RPMI7951 (cell line): ENCODE measurements at regions not wholly inside any gene's neighbourhood (a gene's known extent, or its start where the extent isn't known, plus 50 kb on each side); places are given as distances from the start of the nearest gene placed in this dataset.

ENCODE experiments used
- DNase-seq: peaks from one replicate; pipeline ENCODE4 v3.0.0-alpha.2; 2012; ENCODE audit warnings: low read depth

DNA sequence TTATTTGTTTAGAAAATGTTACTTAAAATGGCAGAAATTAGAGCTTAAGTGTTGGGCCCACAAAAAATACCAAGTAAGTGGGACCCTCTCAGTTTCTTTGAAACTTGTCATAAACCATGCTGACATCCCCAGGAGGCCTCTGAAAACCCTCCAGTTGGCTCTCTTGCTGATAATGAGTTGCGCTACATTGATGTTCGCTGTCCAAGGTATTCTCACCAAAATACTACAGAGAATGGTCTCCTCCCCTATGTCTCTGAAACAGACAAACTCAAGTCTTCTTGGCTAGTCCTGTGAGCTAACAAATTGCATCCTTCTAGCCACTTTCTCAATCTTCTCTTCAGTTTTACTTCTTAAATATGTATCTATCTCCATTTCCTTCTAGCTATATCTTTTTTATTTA is 669.4 kb downstream of the IRS1 start:
- DNase-seq = peak; percentile 25

DNA sequence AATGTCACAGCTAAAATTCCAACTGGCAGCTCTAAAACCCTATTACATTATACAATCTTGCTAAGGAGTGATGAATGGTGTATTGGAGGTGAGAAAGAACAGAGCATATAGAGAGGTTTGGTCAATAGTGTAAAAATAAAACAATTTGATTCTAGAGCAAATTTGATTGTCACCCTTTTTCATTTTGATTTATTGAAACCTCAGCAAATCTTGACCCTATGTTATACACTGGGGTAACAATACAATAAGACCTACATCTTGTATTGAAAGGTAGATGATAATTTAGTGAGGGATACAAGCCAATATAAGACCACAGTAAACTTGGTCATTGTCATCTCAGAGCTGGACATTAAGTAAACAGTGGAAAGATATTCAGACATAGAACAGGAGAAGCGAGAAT is 671.9 kb downstream of the IRS1 start:
- no peak for DNase-seq

DNA sequence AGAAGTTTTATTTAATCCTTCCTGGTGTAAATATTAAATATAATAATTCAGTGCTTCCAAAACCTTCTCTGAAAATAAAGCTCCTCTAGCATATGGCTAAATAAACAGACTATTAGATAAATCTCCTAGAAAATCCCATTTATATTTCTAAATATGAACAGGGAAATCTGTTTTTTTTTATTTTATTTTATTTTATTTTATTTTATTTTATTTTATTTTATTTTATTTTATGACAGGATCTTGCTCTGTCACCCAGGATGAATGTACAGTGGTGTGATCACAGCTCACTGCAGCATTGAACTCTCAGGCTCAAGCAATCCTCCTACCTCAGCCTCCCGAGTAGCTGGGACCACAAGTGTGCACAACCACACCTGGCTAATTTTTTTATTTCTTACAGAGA is 673.5 kb downstream of the IRS1 start:
- DNase-seq = no peak

DNA sequence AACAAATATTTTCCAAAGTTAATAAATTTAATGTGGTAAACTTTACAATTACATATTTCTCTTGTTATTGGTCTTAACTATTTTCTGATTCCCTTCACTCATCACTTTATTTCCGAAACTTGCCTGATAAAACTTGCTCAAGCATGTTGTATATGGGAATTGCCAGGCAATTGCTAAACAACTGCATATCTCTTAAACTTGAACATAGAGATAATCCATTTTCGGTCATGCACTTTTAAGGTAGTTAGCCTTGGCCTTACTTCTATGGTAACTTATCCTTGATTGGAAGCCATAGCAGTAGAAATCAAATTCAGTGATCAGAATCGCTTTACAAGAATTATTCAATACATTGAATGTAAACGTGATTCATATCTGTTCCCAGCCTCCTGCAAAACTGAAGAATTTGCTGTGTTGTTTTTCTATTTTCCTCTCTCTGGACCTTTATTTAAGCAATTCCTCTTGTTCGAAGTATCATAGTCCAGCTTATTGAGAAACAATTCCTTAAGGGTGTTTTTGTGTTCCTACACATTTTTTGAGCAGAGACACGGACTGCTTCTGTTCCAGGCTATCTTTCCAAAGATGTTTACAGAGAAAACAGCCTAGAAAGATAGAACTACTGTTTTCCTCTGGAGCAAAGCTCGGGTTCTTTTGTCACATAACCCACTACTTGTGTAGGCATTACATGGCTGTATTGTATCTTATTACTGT is 674.3 kb downstream of the IRS1 start:
- DNase-seq = no peak

DNA sequence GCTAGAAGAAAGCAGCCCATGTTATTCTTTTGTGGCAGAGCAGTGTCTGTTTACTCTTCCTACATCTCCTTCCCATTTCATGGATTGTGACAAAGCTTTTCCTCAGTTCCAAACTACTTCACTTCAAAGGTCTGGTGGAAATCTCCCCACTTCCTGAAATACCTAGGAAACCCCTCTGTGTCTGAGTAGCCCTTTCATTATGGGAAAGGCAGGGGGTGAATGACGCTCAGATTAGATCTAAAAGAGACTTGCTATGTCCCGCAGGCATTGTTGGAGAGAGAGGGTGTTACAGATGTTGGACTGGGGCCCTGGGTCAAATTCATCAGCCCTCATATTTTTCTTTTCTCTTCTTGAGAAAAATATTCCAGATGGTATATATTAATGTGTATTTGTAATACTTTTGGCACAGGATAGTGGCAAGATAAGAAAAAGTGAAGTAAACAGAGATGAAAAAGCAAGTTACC is 675.0 kb downstream of the IRS1 start:
- peak; percentile 95 for DNase-seq

DNA sequence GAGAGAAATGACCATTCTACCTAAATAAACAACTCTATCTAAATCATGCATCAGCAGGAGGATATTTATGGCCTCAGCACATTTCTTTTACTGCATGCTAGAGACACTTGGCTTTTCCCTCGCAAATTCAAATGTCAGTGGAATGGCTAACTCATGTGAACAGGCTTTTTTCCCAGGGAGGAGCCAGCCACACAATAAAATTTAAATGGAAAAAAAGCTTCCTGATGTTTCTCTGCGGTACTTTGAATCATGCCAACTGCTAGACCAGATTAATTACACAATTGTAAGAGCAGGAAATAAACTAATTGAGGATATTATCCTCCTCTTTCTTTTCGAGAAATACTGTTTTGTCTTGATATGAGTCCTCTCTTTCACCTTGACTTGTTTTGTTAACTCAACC is 676.3 kb downstream of the IRS1 start:
- peak; percentile 81 for DNase-seq

DNA sequence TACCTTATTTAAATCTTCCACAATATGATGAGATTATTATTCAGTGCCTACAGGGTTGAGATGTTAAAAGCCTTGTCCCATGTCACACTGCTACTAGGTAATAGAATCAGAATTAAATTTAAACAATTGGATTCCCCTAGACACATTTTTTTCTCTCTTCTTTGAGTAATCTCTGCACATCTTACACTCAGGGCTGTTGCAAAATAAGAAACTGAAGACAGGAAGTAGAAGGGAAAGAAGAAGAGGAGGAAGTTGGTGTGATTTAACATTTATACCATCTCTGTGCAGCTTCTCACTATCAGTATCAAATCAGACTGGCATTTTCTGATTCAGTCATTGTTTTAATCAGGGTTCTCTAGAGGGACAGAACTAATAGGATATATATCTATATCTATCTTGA is 677.6 kb downstream of the IRS1 start:
- no peak for DNase-seq

DNA sequence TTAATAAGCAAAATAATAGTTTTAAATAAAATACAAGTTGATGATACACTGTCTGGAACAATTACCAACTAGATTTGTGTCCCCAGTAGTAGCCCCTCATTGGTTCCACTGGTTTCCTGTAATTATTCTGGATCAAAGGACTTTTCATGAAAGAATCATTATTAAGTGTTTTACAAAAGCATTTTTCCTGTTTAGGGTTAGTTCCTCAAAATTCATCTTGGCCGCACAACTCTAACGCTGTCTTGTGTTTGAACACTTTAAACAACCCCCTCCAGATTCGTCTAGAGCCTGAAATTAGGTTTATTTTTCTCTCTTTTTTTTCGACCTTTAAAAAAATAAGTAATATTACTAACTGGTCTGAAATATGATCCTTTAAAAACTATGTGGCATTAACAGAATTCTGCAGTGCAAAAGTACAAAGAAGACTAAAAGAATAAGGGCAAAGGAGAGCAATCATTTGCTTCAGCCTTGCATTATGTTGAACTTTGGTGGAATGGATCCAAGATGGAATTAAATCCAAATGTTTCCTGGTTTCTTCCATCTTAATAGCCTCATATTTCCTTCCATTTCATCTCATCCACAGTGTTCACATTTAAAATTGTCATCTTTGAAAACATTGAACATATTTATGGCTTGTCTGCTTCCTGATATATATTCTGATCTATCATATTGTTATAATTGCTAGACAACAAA is 678.4 kb downstream of the IRS1 start:
- DNase-seq = peak; percentile 51

DNA sequence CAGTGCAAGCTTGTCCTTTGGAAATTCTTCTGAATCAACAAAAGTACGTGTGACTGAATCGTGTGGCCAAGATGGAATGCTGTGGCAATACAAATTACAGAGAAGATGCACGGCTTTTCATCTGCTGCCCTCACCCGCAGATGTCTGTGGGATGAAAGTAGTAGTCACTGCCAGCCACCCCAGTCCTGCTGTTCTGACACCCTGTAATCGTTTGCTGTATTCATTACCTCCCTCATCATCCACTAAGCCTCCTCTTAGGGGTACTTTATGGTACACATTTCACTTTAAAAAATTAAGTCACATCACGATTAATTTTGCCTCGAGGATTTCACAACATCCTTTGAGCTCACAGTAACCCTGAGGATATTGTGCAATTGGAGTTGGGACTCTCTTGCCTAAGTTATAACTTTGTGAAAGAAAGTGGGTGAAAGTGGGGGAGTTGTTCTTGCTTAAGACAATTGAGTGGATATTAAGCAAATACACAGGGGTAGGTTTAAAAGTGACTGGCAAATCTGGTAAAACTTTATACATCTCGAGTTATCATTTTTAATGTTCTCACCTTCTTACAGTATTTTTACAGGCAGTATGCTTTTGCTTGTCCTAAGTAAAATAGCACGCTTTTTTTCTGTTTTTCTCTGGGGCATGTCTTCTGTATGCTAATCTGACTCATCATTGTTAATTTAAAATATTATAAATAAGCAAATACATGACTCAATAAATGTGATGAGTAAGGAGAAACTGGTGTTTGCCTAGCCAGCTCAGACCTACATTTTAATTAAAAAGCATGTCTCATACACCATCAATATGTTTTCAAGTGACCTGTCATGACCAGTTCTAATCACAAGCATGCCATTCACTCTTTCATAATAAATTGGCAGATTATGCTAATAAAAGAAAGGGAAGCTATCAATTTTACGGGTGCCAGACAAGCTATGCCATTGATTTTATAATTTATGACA is 680.9 kb downstream of the IRS1 start:
- DNase-seq = peak; percentile 96

DNA sequence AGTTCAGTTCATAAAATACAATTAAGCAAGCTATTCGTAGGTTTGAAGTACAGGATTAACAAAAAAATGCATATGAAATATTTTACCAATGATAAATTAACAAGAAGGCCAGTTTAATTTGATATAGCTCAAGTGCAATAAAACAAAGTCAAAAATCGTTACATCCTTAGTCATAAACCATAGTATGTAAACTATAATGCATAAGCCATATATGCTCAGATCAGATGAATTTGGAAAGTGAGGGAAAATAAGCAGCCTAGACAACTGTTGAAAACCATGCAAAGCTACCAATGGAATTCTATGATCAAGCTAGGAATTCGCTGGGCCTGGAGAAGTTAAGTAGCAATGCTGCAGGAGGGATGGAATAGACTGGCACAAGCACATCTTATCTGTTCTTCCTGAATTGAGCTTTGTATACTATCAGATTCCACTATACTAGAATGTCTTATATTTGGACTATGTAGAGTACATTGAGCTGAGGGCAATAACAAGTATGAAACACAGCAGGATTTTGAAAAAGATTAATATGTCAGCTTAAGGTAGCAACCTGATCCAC is 682.0 kb downstream of the IRS1 start:
- peak; percentile 23 for DNase-seq

DNA sequence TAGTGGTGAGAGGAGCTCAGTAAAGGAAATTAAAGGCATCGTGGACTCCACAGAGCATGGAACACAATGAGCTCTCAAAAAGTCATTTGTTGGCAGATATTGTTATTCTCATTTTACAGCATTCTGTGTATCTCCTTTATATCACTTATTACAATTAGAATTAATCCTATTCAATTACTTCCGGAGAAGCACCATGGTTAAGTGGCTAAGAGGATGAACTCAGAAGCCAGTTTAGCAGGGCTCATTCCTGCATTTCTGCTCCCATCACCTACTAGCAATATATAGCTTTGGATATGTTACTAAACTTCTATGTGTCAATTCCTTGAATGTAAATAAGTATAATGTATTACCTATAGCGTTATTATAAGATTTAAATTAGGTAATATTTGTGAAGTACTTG is 683.3 kb downstream of the IRS1 start:
- no peak for DNase-seq

DNA sequence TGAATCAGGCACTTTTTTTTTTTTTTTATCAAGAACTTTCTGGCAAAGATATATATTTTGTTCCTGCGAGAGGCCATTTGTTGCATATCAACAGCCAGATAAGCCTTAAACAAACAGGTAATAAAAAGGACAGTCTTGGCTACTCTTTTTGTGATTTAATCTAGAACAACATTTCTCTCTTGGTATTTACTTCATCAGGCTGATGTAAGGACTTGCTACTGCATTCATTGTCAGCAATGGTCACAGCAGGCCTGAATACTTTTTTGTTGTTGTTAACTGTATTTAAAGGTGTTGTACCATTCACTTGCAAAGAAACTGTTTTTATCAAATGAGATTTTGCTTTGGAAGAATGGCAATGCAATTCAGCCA is 683.8 kb downstream of the IRS1 start:
- DNase-seq = no peak

DNA sequence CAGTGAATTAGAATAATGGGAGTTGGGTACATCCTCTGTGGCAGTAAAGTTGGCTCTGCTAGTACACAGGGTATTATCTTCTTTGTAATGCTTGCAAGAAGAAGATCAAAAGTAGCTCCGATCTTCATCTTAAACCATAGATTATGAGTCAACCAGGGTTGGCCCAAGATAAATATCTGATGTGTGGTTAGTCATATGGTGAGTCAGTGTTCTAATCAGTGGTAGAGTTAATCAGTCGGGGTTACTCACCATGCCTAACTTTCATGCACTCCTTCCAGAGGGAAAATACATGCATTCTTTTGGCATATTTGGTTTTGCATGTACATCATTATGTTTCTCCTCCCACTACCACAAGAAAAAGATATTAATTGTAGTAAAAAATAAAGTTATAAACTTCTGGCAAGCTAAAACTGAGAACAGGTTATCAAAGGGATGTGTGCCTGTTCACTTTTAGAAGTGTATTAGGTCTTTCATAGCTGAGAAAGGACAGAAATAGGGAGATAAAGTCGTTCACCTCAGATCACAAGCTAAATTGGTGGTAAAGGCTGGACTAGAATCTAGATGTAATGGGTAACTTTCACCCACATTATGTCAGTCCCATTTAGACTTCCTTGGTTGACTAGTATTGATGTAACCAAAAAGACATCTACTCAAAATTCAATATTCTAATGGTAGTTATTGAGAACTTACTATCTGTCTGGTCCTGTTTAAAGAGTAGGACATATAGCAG is 684.4 kb downstream of the IRS1 start:
- peak; percentile 99 for DNase-seq

DNA sequence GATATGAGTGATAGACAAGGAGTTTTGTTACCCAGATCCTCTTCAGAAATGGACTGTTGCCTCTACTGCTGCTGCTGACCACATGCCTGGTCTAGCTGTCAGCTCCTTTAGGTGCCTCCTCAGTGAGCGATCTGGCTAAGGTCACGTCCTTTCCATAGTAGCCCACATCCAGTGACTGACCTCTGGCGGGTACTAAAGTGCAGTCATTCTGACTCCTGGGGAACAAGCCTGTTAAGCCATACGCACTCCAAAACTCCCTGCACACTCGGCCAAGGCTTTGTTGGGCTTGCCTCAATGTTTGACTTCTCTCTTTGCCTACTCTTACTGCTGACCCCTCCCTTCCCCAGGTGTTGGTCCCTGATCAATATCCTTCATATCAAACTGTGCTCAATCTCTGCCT is 685.2 kb downstream of the IRS1 start:
- DNase-seq = peak; percentile 74

DNA sequence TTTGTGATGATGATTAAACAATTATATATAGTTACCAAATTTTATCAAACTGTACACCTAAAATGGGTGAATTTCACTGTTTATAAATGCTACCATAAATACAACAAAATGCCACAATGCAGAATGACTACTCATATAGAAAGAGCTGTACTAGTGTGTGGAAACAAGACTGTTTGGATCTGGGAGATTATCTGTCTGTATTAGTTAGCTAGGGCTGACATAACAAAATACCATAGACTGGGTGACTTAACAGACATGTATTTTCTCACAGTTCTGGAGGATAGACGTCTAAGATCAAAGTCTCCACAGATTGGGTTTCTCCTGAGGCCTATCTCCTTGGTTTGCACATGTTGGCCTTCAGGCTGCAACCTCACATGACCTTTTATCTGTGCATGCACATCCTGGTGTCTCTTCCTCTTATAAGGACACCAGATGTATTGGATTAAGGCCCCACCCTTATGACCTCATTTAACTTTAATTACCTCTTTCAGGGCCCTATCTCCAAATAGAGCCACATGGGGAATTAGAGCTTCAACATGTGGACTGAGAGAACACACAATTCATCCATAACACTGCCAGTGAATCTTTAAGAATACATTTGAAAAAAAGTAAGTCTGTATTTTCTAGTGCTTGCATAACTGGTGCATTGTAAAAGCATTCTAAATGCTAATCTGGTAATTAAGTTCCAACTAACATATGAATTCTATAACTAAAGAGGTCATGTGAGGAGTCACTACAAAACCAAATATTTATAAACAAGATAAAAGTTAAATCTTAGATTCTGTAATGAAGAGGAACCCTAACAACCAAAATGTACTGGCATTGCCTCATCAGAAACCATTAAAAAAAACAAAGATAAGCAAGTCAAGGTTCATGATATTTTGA is 699.6 kb downstream of the NYAP2 start:
- peak; percentile 72 for DNase-seq

DNA sequence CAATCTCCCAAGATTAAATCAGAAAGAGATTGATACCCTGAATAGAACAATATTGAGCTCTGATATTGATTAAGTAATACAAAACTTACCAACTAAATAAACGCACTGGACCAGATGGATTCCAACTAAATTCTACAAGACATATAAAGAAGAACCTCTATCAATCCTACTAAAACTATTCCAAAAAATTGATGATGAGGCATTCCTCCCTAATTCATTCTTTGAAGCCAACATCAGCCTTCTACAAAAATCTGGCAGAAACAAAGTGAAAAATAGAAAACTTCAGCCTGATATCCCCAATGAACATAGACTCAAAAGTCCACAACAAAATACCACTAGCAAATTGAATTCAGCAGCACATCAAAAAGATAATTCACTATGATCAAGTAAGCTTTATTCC is 695.5 kb downstream of the NYAP2 start:
- no peak for DNase-seq

DNA sequence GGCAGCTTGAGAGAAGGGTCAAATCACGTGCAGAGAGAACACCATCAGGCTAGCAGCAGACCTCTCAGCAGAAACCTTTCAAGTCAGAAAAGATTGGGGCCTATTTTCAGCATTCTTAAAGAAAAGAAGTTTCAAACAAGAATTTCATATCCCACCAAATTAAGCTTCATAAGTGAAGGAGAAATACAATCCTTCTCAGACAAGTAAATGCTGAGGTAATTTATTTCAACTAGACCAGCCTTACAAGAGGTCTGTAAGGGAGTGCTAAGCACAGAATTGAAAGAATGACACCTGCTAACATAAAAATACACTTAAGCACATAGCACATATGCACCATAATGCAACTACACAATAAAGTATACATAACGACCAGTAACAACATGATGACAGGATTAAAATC is 693.9 kb downstream of the NYAP2 start:
- no peak for DNase-seq

DNA sequence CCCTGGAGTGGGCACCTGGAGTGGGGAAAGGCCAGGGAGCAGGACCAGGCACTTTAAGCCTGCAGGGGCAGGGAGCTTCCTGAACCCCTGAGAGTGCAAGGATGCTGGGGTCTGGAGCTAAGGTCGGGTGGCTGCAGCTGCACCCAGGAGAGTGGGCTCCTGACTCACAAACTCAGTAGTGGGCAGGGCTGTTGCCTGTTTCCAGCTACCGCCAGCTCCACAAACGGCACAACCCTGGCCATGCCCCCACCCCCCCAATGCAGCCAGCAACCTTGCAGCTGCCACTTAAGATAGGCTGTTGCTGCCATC is 688.8 kb downstream of the NYAP2 start:
- no peak for DNase-seq

DNA sequence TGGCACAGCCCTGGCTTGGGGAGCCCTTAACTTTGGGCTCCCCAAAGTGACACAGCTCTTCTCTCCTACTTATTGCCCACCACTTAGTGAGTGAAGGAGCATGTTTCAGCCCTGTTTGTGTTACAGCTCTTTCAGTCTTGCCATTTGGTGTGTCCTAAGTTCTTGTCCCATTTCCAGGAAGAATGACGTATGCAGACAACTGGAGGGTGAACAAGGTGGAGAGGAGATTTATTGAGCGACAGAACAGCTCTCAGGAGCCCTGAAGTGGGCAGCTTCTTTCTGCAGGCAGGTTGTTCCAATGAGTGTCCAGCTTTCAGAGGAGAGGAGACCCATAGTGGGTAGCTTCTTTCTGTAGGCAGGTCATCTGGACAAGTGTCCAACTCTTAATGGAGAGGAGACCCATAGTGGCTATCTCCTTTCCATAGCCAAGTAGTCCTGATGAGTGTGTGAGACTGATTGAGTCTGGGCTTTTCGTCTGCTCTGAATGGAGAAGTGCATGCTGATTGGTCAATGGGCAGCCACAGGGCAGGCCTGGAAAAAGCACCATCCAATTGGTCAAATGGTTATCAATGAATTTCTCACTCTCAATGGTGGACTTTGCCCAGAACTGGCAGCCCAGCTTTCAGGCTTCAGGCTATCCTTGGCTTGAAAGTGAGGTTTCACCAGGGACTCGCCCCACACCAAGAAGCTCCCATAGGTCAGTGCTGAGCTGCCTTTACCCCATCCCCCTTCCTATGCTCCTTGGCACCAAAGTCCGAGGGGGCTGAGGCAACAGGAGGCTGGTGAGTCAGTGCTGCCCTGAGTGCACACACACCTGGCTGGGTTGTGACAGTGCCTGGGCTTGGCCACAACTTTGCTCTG is 688.2 kb downstream of the NYAP2 start:
- DNase-seq = no peak

DNA sequence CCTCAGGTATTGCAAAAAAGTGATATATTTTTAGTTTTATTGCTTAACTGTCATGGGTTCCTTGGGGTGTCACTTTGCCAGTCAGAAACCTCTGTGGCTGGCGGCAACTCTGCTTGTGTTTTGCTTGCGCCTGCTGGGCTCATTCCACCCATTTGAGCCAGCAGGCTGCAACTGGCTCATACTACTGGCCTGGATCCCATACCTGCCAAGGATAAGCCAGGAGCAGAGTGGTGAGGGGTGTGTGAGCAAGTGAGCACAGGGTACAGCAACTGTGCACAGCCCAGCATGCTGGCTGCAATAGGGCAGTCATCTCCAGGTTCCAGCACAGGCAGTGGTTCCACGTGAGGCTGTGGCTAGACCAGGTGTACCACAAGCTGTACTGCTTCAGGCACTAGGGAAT is 687.5 kb downstream of the NYAP2 start:
- DNase-seq = no peak
